CD4-positive, alpha-beta T cell treated with Interleukin-12 subunit alpha and Interleukin-12 subunit beta, for 1 hour (primary cell): ENCODE measurements at regions not wholly inside any gene's neighbourhood (a gene's known extent, or its start where the extent isn't known, plus 50 kb on each side); places are given as distances from the start of the nearest gene placed in this dataset.

ENCODE experiments used
- DNase-seq: peaks from one replicate; pipeline ENCODE4 v3.0.0-alpha.2; 2020

DNA sequence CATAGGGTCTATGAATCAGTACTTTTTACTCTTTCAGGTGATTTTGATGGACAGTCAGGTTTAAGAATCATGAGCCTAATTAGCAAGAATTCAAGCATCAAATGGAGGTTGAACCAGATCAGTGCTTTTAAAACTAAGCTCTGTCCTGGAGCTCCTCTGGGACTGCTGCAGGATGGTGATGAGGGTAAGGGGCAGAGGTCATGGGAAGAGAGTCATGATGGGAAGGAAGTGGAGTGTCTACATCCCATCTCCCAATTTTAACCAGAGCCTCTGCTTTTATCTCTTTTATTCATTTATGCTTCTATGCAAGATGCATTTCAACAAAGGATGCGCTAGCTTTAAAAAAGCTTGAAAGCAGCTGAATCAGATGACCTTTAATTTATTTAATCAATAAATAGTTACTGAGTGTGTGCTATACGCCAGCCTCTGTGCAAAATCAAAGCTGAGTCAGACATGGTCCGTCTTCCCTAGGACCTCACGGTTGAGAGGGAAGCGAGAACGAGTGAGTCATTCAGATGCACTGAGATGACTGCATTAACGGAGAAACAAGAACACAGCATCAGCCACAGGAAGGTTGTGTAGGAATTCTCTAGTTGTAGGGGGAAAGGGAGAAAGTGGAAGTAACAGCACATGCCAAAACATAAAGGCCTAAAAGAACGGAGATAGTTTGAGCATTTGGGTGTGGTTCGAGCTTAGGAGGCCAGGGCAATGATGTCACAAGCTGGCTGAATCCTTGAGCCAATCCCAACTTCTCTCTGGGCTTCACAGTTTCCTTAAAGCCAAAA lies 441.6 kb upstream of the BRINP1 start:
- DNase-seq, result no peak

DNA sequence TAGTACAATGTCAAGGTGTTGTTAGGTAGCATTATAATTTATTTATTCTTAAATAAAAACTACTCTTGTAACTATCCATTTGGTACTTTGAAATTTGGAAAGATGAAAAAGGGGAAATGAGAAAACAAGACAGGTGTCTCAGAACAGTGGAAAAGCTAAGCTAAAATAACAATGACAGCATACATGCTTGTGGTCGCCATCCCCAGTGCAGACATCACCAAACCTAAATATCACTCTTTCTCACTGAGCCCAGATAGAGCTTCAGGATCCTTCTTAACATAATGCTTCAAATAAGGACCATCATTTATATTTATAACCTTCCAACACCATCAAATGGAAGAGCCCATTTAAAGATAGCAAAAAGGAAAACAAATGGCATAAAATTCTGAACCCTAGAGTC lies 434.4 kb upstream of the BRINP1 start:
- DNase-seq, result no peak

DNA sequence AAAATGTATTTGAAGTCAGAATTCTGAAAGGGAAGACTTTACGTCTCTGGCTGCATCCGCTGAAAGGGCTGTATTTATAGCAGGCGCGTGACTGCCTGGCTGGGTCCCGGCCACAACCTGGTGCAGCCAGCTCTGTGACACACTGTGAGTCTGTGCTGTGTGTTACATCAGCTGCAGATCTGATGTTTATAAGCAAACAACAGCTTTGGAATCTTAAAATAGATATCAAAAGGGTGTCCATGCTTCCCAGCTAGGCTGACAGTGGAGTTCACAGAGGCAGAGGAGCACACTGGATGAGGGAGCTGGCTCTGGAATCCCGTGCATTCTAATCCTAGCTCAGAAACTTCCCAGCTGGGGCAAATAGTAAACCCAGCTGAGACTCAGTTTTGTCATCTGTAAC lies 433.4 kb upstream of the BRINP1 start:
- DNase-seq, result no peak

DNA sequence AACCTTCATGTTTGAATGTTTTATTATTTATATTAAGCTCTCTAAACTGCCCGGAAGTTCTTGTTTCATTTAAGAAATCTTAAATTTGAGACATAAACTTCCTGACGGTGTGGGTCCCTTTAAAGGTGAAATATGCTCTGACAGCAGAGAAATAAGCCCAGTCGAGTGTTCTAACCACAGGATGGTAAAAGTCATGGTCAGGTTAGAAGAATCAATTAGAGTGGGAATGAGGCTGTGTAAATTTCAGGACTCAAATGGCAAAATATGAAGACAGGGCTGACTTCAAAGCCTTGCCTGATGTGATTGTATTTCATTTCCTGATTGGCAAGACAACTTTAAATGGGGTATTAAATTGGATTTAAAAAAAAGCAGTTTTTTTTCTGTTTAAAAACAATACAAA lies 432.9 kb upstream of the BRINP1 start:
- no peak for DNase-seq

DNA sequence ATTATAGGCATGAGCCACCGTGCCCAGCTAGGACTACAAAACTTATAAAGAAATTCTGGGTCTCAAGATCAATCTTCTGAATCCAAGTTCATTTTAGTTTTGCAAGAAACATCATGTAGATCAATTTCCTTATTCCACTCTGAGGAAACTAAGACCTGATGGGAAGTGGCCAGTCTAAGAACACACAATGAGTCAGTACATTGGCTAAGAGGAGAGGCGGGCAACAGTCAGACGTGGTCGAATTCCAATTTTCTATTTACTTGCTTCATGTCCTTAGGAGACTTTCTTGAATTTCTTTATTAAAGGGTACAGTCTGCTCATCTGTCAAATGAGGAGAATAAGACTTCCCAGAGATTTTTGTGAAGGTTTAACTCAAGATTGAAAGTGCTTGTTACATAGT lies 432.1 kb upstream of the BRINP1 start:
- DNase-seq, result no peak

DNA sequence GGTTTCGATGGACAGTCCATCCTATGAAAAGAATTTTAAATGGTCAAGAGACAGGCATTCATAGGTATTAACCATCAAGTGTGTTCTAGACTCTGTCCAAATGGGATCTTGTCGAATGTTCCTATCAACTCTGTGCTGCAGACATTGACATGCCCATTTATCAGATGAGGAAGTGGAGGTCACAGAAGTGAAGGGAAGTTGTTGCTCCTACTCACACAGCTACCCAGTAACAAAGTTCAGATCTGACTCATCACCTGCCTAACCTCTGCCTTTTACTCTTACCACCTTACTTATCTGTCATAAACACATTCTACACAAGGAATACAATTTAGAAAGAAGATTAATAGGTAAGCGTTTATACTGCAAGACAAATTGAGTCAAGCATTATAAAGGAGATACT lies 426.2 kb upstream of the BRINP1 start:
- no peak for DNase-seq

DNA sequence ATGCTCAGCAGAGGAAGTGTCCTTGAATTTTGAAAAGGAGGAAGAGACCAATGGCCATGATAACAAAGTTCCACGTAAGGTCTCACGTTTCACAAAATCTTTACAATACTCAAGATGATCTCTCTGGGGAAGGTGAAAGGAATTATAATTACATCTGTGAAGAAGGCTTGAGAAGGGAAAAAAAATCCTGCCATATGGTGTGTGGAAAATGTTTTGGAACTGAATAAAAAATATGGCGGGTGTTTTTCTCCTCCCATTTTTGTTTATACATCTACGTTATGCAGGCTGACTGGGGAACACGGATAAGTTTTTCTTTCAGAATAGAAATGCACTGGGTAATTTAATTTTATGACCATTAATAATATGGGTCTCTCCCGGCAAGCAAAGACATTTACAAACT lies 425.6 kb upstream of the BRINP1 start:
- no peak for DNase-seq

DNA sequence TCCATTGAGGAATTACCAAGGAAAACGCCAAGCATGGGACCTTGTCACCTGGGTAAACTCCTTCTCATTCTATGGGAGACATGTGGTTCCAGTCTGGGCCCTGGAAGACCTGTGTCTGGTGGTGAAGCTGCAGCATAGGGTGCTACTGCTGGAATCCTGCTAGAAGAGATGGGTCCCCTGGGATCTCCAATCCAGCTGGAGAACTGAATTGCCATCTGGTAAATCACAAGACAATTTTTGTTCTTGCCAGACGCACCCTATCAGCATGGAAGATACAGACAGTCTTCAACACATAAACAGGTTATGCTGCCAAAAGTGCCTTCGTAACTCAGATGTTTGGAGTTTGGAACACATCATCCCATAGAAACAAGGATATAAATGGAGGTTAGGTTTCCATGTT lies 424.0 kb upstream of the BRINP1 start:
- no peak for DNase-seq

DNA sequence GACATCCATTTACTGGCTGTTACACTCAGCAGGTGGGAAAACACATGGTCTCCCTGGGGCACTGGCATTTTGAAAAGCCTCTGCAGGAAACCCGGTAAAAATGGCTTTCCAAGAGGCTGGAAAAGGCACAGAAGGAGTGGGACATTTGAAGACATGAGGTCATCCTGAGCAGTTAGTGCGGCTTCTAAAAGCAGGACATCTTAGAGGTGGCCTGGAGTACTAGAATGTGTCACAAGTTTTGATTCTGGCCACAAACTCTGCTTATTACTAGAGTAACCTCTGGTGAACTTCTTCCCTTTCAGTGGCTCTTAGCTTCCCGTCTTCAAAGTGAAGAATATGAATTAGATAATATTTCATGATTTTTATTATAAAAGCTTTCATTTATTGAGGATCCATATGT lies 423.0 kb upstream of the BRINP1 start:
- DNase-seq, result no peak

DNA sequence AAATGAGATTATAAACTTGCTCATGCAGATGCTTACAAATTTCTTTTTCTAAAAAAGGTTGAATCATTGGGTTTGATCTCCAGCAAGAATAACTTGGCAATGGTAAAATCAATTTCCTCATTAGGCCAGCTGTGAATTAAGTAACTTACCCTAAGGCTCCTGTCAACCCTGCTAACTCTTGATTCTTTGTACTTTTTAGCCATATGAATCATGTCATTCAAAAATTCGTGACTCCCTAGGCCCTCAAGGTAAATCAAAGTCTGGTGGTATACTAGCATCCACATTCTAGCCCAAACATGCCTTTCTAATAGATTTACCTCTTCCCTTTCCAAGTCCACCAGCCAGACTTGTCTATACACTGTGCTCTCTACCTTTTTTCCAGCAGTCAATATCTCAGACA lies 420.8 kb upstream of the BRINP1 start:
- no peak for DNase-seq

DNA sequence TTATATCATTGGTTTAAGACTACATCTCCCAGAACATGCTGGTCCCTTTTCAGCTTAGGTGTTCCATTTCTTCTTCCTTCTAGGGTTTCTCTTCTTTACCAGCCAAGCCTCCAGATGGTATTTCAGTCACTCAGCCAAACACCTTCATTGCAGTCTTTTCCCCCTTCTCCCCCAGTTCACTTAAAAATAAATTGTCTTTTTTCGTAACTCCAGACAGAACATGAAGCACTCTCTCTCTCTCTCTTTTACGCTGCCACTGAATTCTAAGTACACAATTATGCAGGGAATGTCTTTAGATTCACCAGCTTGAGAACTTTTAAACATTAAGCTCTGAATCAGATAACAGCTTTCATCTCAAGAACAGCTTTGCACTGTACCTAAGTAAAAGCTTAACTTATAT lies 419.7 kb upstream of the BRINP1 start:
- no peak for DNase-seq

DNA sequence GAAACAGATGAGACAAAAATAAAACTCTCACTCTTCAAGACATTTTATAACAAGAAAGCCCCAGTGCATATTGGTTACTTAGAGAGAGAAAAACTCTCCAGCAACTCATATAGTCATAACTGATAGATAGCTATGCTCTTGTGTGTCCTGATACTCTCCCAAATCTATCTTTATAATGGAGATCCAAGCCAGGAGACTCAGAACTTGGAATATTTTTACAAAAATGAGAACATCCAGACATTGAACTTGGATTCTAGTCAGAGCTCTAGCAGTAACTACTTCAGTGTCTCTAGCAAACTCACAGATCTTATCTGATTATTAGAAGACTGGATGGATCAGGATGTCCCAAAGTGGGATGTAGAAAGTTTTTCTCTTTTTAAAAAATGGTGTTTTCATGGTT lies 412.7 kb upstream of the BRINP1 start:
- DNase-seq, result no peak

DNA sequence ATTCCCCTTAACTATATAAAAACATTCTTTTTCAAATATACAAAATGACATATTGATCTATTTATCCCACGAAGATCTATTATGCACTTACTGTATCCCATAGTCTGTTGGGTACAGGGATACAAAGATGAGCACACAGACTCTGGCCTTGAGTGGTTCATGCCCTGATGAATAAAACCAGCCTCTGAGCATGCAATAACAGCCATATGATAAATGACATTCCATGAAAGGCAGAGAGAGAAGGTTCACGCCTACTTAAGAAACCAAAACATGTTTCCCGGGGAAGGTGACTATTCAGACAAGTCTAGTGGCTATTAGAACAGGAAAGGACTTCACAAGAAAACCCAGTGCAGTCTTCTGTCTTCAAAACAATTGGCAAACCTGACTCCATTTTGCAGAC lies 406.2 kb upstream of the BRINP1 start:
- DNase-seq, result no peak

DNA sequence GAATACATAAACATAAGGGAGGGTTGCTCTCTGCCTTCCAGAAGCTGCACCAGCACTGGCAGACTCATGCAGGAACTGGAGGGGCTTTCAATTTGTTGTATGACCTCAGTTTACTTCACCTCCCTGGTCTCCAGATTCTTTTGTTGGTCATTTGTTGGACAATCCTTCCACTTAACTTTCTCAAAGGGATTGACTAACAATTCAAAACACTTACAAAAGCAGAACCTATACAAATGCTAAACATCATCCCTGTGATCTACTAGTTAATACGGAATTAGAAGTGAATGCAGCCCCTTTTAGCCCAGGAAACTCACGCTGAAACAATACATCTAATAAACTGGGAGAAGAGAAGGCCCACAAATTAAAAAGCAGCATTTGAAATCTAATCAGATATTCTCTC lies 404.6 kb upstream of the BRINP1 start:
- DNase-seq, result no peak

DNA sequence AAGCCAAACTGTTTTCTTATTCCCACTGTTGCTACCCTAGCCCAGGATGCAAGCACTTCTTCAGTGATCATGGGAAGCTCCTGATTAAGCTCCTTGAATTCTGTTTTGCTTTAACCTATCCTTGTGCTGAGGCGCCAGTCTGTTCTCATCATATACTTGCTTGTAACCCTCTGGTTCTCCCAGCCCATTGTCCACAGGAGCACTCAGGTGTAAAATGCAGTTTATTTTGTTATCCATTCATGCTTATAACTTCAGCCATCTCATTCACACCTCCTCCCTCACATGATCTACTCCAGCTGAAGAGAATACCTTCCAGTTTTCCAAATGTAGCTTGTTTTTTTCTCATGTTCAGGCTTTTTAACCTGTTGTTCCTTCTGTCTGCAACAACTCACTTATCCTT lies 402.1 kb upstream of the BRINP1 start:
- no peak for DNase-seq

DNA sequence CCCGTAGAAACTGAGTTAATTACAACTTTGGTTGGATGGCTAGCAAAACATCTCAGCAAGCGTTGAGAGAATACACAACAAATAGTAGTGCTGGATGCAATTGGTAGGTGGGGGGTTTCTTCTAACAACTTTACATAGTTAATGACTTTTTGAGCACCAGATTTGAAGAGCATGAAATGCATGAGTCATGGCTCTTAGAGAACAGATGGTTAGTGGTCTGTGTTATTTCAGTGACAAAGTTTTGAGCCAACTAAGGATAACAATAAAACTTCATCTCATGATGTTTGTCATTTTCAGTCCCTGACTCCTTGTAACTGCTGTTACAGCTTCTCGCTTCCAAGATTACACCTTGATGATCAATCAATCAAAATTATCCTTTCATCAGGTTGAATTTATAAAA lies 399.0 kb upstream of the BRINP1 start:
- DNase-seq, result no peak

DNA sequence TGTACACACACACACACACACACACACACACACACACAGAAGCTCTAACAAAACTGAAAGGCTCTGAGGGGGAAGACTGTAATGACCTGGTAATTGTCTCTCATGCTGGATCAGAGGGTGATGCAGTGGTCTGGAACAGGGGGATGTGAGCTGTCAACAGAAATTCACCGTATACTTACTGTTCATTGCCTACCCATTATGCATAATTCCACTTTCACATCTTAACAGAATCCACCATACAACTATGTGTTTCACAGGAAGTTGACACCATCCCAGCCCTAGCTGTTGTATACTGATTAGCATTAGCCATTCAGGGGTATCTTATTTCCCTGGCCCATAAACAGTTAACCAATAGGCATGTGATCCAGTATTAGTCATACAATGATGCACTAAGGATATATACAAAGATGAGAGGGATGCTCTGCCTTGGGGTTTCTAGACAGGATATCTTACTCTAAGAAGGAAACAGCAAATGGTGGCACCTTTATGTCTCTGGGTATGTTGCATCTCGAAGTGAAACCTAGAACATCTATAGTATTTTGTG lies 396.5 kb upstream of the BRINP1 start:
- DNase-seq, result no peak

DNA sequence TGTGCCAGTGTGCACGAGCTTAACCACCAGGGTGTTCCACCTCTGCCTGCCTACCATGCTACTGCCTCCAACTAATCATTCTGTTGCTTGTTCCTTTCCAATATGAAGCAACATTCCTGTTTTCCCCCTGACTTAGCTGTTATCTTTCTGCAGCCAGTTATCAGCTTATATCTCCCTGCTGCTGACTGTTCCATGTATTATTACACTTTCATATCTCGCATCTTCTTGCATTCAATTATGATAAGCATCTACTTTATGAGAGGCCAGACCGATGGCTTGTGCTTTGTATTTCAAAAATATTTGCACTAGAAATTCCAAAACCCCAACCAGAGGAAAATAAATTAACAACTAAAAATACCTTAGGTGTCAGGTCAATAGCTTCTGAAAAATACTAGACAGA lies 394.0 kb upstream of the BRINP1 start:
- no peak for DNase-seq

DNA sequence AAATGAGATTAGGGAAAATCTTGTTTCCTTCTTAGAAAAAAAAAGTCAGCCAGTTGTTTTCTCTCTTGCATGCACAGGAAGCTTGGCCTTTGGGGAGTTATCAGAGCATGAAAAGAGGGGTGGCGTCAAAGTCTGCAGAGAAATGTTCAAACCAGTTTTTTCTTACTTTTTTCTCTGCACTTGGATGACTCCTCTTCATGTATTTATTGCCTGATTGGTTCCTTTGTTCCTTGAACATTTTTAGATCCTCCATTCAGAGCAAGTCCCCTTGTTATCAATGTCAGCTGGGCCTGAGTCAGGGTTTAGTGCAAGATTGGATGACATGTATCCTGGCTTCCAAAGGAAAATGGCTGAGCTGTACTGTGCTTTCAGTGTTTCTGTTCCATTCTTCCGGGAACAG lies 392.6 kb upstream of the BRINP1 start:
- no peak for DNase-seq

DNA sequence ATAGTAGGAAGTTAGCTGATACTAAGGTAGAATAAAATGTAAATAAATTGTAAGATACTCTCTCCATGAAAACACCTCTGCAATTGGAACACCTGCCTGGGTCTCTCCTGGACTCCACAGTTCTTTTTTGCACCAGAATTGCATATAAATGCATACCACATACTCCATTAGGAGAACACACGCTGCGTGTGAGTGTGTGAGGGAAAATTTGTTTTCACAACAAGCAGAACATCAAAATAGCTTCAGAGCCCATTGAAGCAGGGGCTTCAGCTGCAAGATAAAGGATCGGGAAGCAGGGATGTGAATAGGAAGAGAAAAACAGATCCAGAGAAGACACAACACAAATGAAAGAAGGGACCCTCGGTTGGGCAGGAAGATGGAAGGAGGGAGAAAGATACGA lies 389.8 kb upstream of the BRINP1 start:
- no peak for DNase-seq

DNA sequence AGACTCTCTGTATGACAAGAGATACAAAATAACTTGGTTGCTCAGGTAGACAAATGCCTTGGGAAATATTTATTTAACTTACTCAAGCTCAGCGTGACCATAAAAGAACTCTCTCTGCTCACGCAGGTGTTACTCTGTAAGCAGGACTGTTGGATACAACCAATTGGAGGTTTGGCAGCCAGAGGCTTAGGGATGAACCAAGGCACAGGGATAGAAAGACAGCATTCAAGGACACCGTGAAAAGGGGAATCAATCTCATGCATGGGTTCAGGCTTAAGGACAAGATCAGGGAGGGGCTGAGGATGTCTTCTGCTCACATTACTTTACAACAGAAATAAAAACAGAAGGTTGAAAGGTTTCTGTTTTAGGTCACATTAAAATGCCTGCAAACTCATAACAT lies 389.0 kb upstream of the BRINP1 start:
- no peak for DNase-seq

DNA sequence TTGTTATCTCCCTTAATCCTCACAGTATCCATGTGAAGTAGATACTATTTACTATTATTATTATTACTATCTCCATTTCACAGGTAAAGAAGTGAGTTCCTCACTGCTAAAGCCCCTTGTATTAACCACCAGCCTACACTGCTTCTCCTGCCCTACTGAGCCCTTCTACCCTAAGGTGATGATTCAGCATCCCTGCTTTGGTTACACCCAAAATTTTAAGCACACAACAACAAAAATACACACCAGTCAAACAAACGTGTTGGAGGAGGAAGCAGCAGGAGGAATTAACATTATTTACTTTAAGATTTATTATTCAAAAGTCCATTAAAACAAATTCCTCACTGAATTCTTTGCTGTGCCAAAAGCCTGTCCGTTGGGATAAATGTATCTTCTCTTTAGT lies 370.2 kb upstream of the BRINP1 start:
- no peak for DNase-seq

DNA sequence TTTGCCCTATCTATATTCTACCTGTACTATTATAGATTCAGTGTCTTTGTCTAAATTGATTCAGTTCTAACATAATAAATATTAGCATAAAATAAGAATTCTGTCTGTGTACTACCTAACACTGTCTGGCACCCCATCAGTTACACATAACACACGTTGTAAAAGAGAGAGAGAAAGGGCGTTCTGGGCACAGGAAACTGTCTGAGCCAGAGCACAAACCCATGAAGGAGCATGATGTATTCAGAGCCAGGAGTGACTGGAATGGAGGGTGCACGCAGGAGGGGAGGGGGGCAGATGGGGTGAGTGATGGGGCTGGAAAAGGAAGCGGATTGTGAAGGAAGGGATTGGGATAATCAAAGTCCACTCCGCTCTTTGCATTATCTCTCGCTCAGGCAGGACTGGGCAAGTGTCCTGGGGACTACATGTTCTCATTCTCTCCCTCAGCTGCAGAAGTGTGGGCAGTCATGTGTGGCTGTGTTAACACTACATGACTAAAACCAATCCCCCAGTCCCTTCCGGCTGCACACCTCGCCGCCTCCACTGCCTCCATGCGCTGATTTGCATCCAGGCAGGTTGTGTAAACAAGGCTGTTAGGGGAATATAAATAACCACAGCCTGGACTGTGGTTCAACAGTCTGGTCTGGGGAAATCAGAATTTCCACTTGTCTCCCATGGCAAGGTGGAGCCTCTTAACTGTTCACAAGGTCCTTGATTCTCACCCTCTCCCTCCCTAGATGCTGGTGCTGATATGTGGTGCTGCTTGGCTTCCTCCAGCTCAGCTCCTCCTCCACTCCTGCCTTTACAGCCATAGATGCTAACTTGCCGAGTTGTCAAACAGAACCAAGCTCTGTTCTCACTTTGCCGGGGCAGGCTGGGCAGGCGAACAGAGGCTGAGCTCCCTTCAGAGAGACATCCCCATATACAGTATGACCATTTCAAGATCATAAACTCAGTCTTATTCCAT lies 367.5 kb upstream of the BRINP1 start:
- no peak for DNase-seq

DNA sequence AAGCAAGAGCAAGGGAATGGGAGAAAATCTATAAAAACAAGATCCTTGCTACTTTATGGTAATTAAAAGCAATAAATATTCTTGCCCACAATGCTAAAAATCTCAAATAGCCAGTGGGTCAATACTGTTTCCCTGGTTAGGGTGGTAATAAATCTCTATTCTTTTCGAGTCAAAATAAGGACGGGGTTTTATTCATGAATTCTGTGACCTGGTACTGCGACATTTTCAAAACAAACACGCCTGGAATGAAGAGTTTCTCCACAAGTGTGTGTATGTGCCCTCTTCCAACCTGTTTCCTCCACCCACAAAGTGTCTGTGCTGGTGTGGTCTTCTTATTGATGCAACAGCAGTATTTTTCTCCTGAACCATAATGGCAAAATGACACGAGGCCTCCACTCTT lies 358.8 kb upstream of the BRINP1 start:
- no peak for DNase-seq
